ENCODE measurements at regions not wholly inside any gene's neighbourhood (a gene's known extent, or its start where the extent isn't known, plus 50 kb on each side); places are given as distances from the start of the nearest gene placed in this dataset.

GRCh38 chr9:95778957-95779356 is 96.5 kb upstream of the ERCC6L2 start:
- Histone ChIP-seq H2AFZ (ENCODE audit: insufficient read depth, low read depth, low read length, poor library complexity, severe bottlenecking) (no peak overlapping the region), H3K9ac (ENCODE audit: low read length) (no peak overlapping the region), H3K4me2 (replicated peaks; ENCODE audit: low read depth, low read length, poor library complexity, severe bottlenecking) (no peak overlapping the region), H4K20me1 (ENCODE audit: control insufficient read depth, insufficient read depth, low read length, poor library complexity, severe bottlenecking) (no peaks in the 10 kb centered on the region), H3K79me2 (ENCODE audit: control insufficient read depth, insufficient read depth, low read length) (no peaks in the 10 kb centered on the region), H3K4me3 (ENCODE audit: control extremely low read depth in 1 of 5, extremely low read depth in 1 of 5, insufficient read depth in 1 of 5, low read depth in 2 of 5, low read length in 4 of 5) (no peak overlapping the region), H3K36me3 (replicated peaks in 1 of 2; ENCODE audit: control extremely low read depth in 1 of 2, control insufficient read depth in 1 of 2, extremely low read depth in 1 of 2, insufficient read depth in 2 of 2, low read length in 1 of 2) (no peaks in the 10 kb centered on the region), H3K27me3 (replicated peaks in 1 of 4; ENCODE audit: control extremely low read depth in 1 of 4, control insufficient read depth in 3 of 4, insufficient read depth in 4 of 4, low read length in 3 of 4) (peaks cover 0 to 3% (median 0%) of the 10 kb centered on the region in 4 experiments), H3K9me3 (ENCODE audit: control extremely low read depth in 1 of 3, control insufficient read depth in 2 of 3, insufficient read depth in 1 of 3, low read length in 2 of 3) (no peaks in the 10 kb centered on the region), H3K27ac (ENCODE audit: low read length in 2 of 2) (no peak overlapping the region), H3K4me1 (ENCODE audit: control insufficient read depth in 2 of 2, insufficient read depth in 2 of 2, low read length in 2 of 2) (no peaks in the 10 kb centered on the region)
- ChIA-PET POLR2A (no interaction called here), CTCF (no interaction called here)
- H3K27ac Mint-ChIP-seq: no peak overlapping the region
- 100% methylated on average over 3 of the region's 3 CpGs for WGBS (ENCODE audit: insufficient coverage)
- TF ChIP-seq EZH2 (IDR thresholded peaks at IDR 0.05; ENCODE audit: borderline replicate concordance, insufficient read depth, low read depth, low read length, poor library complexity, severe bottlenecking): no peak
- TF ChIP-seq CTCF (IDR thresholded peaks at IDR 0.05): no peak
- H3K27me3 Mint-ChIP-seq: peaks cover 11% of the 10 kb centered on the region
- H3K4me3 Mint-ChIP-seq: no peak overlapping the region
- intact Hi-C loops (cut with micrococcal nuclease): no loop called here
- no peak for ATAC-seq (ENCODE audit: low read depth)
- DNase-seq: no peak
- H3K4me1 Mint-ChIP-seq: no peaks in the 10 kb centered on the region
- H3K9me3 Mint-ChIP-seq (ENCODE audit: insufficient read depth): no peaks in the 10 kb centered on the region

DNA sequence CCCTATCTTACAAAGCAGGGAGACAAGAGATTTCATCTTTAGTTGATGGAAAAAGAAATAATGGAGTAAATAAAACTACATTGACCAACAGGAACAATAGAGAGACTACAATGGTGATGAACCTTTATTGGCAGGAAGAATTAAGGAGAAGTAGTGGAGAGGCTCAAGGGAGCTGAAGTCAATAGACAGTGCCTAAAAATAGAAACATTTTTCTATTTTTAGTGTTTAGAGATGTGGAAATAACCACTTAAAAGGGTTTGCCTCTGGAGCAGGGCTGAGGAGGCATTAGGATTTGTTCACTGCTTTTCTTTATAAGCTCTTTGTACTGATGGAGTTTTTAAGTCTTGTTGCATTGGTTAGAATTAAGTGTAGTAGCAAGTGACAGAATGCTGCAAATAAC is 98.4 kb upstream of the ERCC6L2 start:
- Mint-ChIP-seq H3K4me3 (no peak overlapping the region), H3K9me3 (ENCODE audit: insufficient read depth) (no peaks in the 10 kb centered on the region), H3K4me1 (no peaks in the 10 kb centered on the region), H3K27me3 (peaks cover 12% of the 10 kb centered on the region), H3K27ac (no peak overlapping the region)
- ChIA-PET CTCF (no interaction called here), POLR2A (no interaction called here)
- no peak for TF ChIP-seq EZH2 (IDR thresholded peaks at IDR 0.05; ENCODE audit: borderline replicate concordance, insufficient read depth, low read depth, low read length, poor library complexity, severe bottlenecking)
- no peak for TF ChIP-seq CTCF (IDR thresholded peaks at IDR 0.05)
- intact Hi-C loops (cut with micrococcal nuclease): no loop called here
- H4K20me1 ChIP-seq (ENCODE audit: control insufficient read depth, insufficient read depth, low read length, poor library complexity, severe bottlenecking): no peaks in the 10 kb centered on the region
- H3K4me1 ChIP-seq (ENCODE audit: control insufficient read depth in 2 of 2, insufficient read depth in 2 of 2, low read length in 2 of 2): no peaks in the 10 kb centered on the region
- H3K79me2 ChIP-seq (ENCODE audit: control insufficient read depth, insufficient read depth, low read length): no peaks in the 10 kb centered on the region
- H3K27me3 ChIP-seq (replicated peaks in 1 of 4; ENCODE audit: control extremely low read depth in 1 of 4, control insufficient read depth in 3 of 4, insufficient read depth in 4 of 4, low read length in 3 of 4): peaks cover 0 to 3% (median 0%) of the 10 kb centered on the region in 4 experiments
- H3K9ac ChIP-seq (ENCODE audit: low read length): no peak overlapping the region
- no peaks in the 10 kb centered on the region for H3K9me3 ChIP-seq (ENCODE audit: control extremely low read depth in 1 of 3, control insufficient read depth in 2 of 3, insufficient read depth in 1 of 3, low read length in 2 of 3)
- H3K4me2 ChIP-seq (replicated peaks; ENCODE audit: low read depth, low read length, poor library complexity, severe bottlenecking): no peak overlapping the region
- H3K36me3 ChIP-seq (replicated peaks in 1 of 2; ENCODE audit: control extremely low read depth in 1 of 2, control insufficient read depth in 1 of 2, extremely low read depth in 1 of 2, insufficient read depth in 2 of 2, low read length in 1 of 2): no peaks in the 10 kb centered on the region
- no peak for ATAC-seq (ENCODE audit: low read depth)
- no peak overlapping the region for H2AFZ ChIP-seq (ENCODE audit: insufficient read depth, low read depth, low read length, poor library complexity, severe bottlenecking)
- no peak overlapping the region for H3K27ac ChIP-seq (ENCODE audit: low read length in 2 of 2)
- DNase-seq: no peak
- H3K4me3 ChIP-seq (ENCODE audit: control extremely low read depth in 1 of 5, extremely low read depth in 1 of 5, insufficient read depth in 1 of 5, low read depth in 2 of 5, low read length in 4 of 5): no peak overlapping the region
